ENCODE measurements at regions not wholly inside any gene's neighbourhood (a gene's known extent, or its start where the extent isn't known, plus 50 kb on each side); places are given as distances from the start of the nearest gene placed in this dataset.

- Histone ChIP-seq H3K27me3 (no peaks in the 10 kb centered on the region), H3K9me3 (no peaks in the 10 kb centered on the region; the same call in 1 of the 2 replicates), H3K36me3 (no peaks in the 10 kb centered on the region), H3K4me3 (ENCODE audit: low read depth, low read length) (no peak overlapping the region), H3K4me1 (peaks cover 7% of the 10 kb centered on the region; the same call in 1 of the 2 replicates)
- no peak for DNase-seq
- no peak for TF ChIP-seq CTCF (IDR thresholded peaks at IDR 0.05; ENCODE audit: low read depth, low read length)
Measured at GRCh38 chr4:185862340-185862739, 50.3 kb upstream of the SORBS2 start.

GRCh38 chr4:185863946-185864345, 52.0 kb upstream of the SORBS2 start:
- Histone ChIP-seq H3K36me3 (no peaks in the 10 kb centered on the region), H3K4me1 (peaks cover 7% of the 10 kb centered on the region; the same call in 1 of the 2 replicates), H3K4me3 (ENCODE audit: low read depth, low read length) (no peak overlapping the region), H3K27me3 (no peaks in the 10 kb centered on the region), H3K9me3 (no peaks in the 10 kb centered on the region)
- TF ChIP-seq CTCF (IDR thresholded peaks at IDR 0.05; ENCODE audit: low read depth, low read length) = no peak
- DNase-seq = no peak

GRCh38 chr4:185865901-185866328, 53.9 kb upstream of the SORBS2 start:
- Histone ChIP-seq H3K4me3 (ENCODE audit: low read depth, low read length) (no peak overlapping the region), H3K9me3 (no peaks in the 10 kb centered on the region), H3K36me3 (no peaks in the 10 kb centered on the region), H3K27me3 (no peaks in the 10 kb centered on the region), H3K4me1 (peaks cover 9% of the 10 kb centered on the region; the same call in 1 of the 2 replicates)
- no peak for DNase-seq
- no peak for TF ChIP-seq CTCF (IDR thresholded peaks at IDR 0.05; ENCODE audit: low read depth, low read length)

- DNase-seq = no peak
- Histone ChIP-seq H3K27me3 (no peaks in the 10 kb centered on the region), H3K9me3 (no peaks in the 10 kb centered on the region), H3K4me3 (ENCODE audit: low read depth, low read length) (no peak overlapping the region), H3K4me1 (peaks cover 9% of the 10 kb centered on the region; the same call in 1 of the 2 replicates), H3K36me3 (no peaks in the 10 kb centered on the region)
- TF ChIP-seq CTCF (IDR thresholded peaks at IDR 0.05; ENCODE audit: low read depth, low read length) = no peak
Measured at GRCh38 chr4:185867770-185868169, 55.8 kb upstream of the SORBS2 start.

- Histone ChIP-seq H3K9me3 (no peaks in the 10 kb centered on the region), H3K36me3 (no peaks in the 10 kb centered on the region), H3K27me3 (no peaks in the 10 kb centered on the region), H3K4me3 (ENCODE audit: low read depth, low read length) (no peak overlapping the region), H3K4me1 (peaks cover 3% of the 10 kb centered on the region; the same call in 1 of the 2 replicates)
- no peak for DNase-seq
- TF ChIP-seq CTCF (IDR thresholded peaks at IDR 0.05; ENCODE audit: low read depth, low read length) = no peak
Measured at GRCh38 chr4:185868983-185869382, 57.0 kb upstream of the SORBS2 start.

GRCh38 chr4:185869427-185869826, 57.4 kb upstream of the SORBS2 start:
- Histone ChIP-seq H3K9me3 (no peaks in the 10 kb centered on the region), H3K4me3 (ENCODE audit: low read depth, low read length) (no peak overlapping the region), H3K4me1 (peaks cover 2% of the 10 kb centered on the region; the same call in 1 of the 2 replicates), H3K36me3 (no peaks in the 10 kb centered on the region), H3K27me3 (no peaks in the 10 kb centered on the region)
- no peak for DNase-seq
- TF ChIP-seq CTCF (IDR thresholded peaks at IDR 0.05; ENCODE audit: low read depth, low read length) = no peak
